HG02840 (cell line): ENCODE measurements at regions not wholly inside any gene's neighbourhood (a gene's known extent, or its start where the extent isn't known, plus 50 kb on each side); places are given as distances from the start of the nearest gene placed in this dataset.
"Not testable (repeated sequence)": the region's sequence is repeated elsewhere in the genome, so short reads cannot be mapped to it uniquely, and the experiment has no call there.

Experiments used
- ATAC-seq: cut with Tn5 transposase; IDR thresholded peaks from one replicate; pipeline ENCODE4 v1.9.1; 2021; ENCODE audit warnings: mild to moderate bottlenecking, moderate library complexity, moderate number of reproducible peaks; ENCODE audit not compliant: unreplicated experiment, low FRiP score

DNA sequence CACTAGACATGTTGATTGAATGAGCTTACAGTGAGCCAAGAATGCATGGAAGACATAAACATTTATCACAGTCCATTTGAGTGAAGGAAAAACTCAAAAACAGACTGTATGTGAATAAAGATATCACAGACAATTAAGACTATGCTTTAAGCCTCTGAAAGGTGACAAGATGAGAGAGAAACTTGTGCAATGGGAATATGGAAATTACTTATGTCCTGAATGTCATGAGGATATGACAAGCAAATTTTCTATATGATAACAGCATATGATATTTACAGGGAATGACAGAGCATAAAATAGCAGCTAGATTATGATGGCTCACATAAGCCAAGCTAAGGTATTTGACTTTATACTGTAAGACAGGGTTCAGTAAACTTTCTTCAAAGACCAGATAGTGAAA is 1153.1 kb upstream of the USP15 start:
- no peak for ATAC-seq

DNA sequence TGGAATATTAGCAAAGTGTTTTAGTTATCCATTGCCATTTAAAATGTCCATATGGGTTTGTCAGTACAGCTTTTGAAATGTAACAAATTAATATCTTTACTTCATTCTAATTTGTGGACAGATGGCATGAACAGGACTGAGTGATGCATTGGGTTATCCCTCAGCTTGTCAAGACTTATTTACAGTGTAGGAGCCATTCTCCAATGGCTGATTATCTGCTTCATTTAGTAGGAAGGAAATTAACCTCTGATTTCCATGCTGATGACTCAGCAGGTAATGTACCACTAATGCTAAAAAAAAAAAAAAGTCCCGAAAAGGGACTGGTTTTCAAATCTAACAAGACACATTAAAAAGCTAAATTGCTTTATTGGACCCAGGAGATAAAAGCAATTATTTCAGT is 1149.0 kb upstream of the USP15 start:
- ATAC-seq = no peak

DNA sequence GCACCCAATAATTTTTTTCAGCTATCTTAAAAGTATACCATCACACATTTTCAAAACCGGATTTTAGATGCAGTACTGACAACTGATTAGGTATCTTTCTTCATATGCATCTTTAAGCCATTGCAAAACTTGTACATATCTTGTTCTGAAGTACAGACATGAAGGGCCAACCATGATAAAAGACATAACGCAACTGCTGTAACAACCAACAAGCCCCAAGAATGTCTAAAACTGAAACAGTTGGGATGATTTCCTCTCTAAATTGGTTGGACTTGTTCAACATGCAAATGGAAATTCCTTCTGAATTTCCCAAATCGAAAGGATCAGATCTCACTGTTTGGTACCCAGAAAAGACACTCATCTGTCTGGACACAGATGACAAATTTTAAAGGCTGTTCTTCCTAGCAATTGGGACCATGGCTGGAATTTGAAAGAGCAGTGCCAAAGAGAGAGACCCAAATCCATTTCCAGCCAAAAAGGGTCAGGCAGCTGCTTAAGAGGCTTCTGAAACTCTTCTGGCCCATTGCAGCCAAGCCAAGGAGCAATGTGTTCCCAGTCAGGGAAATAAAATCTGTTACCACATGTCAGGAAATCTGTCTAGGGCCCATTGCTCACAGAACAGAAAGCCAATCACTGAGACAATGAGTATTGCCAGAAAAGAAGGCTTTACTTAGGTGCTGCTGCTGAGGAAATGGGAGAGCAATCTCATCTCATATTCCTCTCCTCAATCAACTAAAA is 1122.4 kb upstream of the USP15 start:
- ATAC-seq = no peak

DNA sequence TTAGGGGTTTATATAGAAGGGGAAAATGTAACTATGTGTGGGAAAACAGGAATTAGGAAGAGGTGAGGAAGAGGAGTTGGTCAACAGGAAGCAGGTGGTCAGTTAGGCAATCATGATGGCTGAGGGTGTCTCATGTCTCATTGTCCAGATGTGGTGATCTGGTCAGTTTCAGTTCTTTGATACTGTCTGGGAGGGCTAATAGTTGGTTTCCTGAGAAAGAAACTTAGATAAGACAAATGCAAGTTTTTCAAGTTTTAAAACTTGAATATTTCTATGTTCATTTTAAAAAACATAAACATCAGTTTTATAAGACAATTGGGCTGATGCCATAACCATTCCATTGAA is 1121.8 kb upstream of the USP15 start:
- no peak for ATAC-seq

DNA sequence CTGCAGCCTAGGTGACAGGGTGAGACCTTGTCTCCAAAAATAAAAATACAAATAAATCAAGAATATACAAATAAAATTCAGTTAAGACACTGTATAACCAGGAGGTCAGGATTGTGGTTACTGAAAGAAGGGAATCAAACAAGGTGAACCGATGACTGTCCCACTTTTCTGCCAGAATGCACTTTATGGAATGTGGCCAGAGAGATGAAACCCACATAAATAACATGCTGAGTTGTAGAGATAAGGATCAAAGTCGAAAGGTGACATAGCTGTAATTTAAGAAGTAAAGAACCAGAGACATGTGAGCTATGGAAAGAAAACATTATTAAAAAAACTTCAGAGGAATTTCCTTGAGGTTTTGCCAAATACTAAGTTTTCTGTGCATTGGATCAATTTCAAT is 1098.2 kb upstream of the USP15 start:
- ATAC-seq = no peak

DNA sequence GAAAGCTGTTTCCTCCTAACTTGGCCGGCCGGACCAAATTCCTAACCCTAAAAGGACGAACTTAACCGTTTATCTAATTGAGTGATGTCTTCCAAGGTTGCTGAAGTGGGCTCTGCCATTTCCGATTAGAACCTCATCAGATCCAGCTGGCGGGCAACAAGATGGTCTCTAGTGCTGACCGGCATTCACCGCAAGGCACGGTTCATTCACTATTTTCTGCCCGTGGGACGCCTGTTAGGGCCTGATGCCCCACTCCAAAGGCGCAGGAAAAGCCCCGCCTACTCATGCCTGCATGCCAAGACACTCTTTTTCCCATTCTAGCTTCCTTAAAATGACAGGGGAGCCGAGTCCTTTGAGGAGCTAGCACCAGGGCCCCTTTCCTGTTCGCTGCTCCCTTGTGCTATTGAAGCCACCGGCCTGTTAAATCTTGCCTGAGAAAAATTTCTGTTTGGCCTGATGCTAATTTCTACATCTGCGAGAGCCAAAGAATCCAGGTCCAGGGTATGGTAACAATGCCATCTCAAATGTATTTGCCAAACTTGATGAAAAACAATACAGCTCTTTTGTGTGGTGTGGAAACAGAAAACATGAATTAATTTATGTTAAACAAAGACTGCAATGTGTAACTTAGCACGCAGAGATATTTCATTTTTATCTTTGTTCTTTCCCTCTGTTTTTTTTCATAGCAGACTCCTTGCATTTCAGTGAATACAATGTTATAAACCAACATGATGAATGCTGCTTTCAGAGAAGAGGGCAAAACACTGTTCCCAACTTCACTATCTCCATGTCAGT is 1071.2 kb upstream of the USP15 start:
- no peak for ATAC-seq

DNA sequence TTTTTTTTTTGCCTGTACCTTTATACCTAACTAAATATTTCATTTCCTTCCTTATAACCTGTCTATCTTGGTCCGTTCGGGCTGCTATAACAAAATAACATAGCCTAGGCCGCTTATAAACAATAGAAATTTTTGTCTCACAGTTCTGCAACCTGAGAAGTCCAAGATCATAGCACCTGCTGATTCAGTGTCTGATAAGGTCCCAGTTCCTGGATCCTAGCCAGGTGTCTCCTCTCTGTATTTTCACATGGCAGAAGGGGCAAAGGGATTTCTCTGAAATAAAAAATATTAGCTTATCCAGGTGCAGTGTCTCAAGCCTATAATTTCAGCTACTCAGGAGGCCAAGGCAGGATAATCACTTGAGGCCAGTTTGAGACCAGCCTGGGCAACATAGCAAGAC is 1046.6 kb upstream of the USP15 start:
- ATAC-seq = no peak

DNA sequence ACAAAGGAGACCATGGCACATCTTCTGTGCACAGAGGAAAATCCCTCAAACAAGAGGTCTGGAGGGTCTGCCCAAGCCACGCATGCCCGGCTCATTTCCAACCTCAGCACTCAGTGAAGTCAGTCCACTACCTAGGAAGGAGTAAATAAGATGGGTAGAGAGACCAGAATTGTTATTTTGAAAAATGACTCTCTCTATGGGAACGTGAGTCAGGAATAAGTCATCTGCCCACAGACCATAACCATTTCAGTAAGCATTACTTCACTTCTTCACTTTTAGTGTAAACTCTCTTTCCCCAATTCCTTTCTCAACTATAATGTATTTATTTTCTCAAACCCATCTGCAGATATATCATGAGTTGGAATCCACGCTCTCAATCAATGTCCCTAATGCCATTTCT is 1039.9 kb upstream of the USP15 start:
- ATAC-seq = no peak

DNA sequence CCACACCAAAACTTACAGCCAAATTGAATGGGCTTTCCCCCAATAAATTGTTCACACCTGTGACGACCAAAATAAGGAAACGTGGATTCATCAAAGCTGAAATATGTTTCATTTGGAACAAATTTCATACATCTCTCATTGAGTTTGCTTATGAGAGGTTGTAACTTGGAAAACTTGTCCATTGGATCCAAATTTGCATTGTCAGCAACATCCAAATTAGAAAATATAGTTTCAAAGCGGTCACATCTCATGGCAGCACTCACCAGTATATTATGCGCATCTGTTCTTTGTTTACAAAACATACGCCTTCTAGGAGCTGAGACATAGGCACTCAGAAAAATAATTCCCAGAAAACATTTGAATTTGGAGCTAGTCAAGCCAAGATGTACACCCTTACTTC is 1028.2 kb upstream of the USP15 start:
- no peak for ATAC-seq

DNA sequence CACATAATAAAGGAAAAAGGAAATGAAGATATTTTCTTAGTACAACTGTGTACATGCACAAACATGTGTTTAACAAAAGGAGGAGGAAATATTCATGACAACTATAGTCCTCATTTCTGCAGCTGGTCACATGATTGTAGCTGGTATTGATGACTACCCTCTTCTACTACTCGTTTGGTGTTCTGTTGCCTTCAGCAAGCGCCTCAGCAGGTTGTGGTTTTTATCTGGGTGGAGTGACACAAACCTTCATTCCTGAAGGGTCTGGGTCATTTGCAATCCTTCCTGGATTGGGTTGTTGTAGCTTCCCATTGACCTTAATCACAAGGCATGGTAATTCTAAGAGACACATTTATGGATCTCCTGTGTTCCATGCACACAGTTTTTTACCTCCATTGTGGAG is 1009.9 kb upstream of the USP15 start:
- ATAC-seq = no peak

DNA sequence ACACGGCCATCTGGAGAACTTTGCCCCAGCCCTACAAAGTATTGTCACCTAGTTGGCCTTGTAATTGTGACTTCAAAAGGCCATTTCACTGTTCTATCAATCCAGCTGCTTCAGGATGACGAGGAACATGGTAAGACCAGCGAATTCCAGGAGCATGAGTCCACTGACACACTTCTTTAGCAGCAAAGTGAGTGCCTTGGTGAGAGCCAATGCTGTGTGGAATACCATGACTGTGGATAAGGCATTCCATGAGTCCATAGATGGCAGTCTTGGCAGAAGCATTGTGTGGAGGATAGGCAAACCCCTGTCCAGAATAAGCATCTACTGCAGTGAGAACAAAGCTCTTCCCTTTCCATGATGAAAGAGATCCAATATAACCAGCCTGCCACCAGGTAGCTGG is 1009.1 kb upstream of the USP15 start:
- no peak for ATAC-seq

DNA sequence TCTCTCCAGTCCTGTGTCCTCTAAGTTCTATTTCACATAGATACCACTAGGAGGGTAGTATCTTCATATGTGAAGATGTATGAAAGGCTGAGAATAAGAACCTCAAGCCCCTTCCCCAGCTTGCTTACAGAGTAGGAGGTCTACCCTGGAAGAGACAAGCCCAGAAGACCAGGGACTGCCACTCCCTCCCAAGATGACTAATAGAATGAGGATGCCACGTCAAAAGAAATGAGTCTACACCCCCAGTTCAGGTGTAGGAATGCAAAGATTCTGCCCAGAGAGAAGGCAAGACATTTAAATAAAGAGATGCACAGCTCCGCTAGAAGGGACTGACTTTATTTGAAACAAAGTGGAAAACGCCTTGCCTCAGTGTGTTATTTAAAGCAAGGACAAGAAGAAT is 1006.0 kb upstream of the USP15 start:
- ATAC-seq = no peak

DNA sequence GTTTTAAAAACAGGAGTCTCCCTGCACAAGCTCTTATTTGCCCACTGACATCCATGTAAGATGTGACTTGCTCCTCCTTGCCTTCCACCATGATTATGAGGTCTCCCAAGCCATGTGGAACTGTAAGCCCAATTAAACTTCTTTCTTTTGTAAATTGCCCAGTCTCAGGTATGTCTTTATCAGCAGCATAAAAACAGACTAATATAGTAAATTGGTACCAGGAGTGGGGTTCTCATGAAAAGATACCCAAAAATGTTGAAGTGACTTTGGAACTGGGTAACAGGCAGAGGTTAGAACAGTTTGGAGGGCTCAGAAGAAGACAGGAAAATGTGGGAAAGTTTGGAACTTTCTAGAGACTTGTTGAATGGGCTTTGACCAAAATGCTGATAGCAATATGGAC is 995.9 kb upstream of the USP15 start:
- not testable (repeated sequence) for ATAC-seq

DNA sequence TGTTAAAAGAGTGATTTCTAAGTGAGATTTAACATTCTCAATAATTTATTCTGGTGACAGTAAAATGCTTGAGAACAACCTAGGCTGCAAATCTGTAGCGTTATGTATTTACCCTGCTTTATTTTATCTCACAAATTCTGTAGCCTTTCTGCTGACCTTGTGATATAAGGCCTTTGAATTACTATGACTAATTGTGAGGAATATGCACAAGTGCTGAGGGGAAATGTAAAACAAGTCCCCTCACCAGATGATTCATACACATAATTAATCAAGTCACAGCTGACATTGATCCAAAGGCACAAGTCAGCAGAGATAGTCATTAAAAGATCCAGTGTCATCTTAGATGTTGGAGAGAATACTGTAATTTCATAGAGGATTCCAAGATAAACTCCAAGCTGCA is 992.7 kb upstream of the USP15 start:
- no peak for ATAC-seq

DNA sequence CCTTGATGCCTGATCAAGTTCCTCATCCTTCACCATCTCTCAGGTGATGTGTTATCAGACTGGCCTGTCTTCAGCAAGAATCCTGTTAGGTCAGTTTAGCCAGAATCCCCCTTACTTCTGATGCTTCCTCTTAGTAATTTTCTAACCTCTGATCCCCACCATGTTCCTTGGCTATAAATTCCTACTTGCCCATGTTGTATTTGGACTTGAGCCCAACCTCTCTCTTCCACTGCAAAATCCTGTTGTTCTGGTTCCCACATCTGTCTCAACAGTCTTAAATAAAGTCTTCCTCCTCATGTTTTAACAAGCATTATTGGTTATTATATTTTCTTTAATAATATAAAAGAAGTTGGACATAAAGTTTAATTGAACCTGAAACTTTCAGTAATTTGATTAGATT is 987.8 kb upstream of the USP15 start:
- no peak for ATAC-seq

DNA sequence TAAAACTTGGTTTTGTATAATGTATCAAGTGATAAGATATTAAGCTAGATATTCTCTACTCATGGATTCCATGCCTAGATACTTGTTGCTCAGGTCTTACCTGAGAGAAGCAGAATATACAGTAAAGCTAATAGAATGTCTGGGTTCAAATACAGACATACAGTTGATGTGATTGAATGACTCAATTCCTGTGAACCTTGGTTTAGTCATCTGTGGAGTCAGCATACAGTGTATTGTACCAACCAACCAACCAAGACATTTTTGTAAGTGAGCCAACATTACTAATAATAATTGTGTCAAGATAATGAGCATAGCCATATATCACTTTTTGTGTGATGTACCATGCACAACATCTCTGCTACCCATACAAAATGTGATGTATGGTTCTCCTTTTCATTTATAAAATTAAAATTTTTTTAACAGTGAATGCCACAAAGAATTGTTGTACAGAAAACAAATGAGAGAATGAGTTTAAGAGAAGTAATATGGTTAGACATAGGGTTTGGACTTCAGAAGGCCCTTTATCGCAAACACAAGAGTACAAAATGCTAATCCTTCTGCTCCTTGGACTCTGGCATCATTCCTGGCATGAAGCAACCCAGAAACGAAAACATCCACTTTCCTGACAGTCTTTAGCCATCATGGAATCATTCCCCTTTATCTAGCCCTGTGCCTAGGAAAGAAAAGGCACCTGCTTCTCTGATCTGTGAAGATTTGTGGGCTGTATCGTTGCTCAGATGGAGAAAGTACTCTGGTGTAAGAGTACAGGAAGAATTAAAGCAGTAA is 977.2 kb upstream of the USP15 start:
- no peak for ATAC-seq

DNA sequence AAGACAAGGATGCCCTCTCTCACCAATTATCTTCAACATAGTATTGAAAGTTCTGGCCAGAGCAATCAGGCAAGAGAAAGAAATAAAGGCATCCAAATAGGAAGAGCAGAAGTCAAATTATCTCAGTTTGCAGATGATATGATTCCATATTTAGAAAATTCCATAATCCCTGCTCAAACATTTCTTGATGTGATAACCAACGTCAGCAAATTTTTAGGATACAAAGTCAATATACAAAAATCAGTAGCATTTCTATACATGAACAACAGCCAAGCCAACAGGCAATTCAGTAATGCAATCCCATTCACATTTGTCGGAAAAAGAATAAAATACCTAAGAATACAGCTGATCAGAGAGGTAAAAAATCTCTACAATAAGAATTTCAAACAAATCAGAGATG is 969.7 kb upstream of the USP15 start:
- no peak for ATAC-seq

DNA sequence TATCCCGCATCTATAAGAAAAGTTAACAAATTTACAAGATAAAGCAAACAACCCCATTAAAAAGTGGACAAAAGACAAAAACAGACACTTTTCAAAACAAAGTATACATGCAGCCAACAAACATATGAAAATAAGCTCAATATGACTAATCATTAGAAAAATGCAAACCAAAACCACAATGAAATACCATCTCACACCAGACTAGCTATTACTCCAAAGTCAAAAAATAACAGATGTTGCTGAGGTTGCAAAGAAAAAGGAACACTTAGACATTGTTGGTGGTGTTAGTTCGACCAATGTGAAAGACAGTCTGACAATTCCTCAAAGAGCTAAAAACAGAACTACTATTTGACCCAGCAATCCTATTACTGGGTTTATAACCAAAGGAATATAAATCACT is 968.6 kb upstream of the USP15 start:
- ATAC-seq = no peak

DNA sequence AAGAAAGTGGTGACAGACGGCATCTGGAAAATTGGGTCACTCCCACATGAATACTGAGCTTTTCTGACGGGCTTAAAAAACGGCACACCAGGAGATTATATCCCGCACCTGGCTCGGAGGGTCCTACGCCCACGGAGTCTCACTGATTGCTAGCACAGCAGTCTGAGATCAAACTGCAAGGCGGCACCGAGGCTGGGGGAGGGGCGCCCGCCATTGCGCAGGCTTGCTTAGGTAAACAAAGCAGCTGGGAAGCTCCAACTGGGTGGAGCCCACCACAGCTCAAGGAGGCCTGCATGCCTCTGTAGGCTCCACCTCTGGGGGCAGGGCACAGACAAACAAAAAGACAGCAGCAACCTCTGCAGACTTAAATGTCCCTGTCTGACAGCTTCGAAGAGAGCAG is 966.2 kb upstream of the USP15 start:
- not testable (repeated sequence) for ATAC-seq

DNA sequence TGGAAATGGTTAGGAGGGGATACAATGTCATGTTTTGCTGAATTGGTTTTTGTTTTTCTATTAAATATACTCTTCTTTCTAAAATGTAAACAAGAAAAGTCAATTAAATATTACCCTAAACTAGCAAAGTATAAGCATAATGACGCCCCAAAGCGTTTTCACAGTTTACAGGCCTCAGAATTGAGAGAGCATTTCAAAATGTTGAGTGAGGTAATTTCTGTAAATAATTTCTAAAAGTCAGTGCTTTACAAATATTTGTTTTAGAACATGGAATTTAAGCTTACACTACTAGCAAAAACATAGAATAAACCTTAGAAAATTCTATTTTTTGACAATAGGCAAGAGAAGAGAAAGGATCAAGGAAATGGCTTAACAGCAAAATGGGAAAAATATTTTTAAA is 958.4 kb upstream of the USP15 start:
- no peak for ATAC-seq

DNA sequence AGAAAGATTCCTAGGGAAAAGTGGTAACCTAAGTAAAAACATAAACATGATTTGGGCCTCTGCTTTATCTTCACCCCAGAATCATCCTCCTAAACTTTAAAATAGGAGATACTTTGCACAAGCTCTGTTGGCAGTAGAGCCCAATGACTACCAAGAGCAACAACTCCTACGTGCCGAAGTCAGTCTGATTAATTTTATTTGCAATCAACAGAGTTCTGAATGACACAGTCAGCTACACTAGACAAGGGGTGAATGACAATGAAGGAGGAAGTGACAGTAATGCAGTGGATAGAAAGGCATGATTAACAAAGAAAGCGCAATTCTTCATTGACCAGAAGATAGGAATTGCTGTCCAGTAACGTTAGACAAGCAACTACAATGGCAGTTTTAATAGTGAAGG is 957.9 kb upstream of the USP15 start:
- ATAC-seq = no peak

DNA sequence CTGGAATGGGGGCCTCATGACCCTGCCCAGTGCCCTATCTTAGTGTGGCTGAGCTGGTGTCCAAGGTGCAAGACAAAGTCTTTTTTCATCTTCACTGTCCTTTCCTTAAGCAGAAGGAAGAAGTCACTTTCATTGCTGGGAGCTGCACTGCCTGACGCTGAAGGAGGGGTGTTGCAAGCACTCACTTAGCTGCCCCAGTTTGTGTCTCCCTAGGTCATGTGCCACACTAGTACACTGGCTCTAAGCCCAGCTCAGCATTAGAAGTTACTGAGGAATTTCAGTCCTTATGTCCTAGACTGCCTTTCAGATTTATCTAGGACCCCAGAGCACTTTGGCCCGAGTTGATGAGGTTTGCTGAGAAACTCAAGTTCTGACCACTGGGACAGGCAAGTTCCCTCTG is 952.0 kb upstream of the USP15 start:
- no peak for ATAC-seq
